GM18861 (cell line): ENCODE measurements at regions not wholly inside any gene's neighbourhood (a gene's known extent, or its start where the extent isn't known, plus 50 kb on each side); places are given as distances from the start of the nearest gene placed in this dataset.

Source experiments
- ATAC-seq: cut with Tn5 transposase; IDR thresholded peaks from one replicate; pipeline ENCODE4 v1.9.1; 2021; ENCODE audit not compliant: unreplicated experiment

DNA sequence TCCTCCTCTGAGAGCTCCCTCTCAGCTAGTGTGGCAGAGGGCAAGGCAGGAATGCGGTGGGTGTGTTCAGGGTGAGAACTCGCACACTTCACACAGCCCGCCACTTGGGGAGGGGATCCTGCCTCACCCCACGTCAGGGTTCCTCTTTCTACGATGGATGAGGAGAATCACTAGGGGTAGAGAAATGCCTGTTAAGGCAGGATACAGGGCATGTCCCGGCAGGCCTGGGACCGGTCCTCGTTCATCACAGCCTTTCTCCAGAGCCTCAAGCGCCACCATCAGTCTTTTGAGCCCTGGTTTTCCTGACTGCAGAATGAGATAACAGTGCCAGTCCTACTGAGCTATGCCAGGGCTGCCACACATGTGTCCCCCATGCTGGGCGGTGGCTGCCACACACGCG lies 546.7 kb upstream of the ADARB2 start:
- ATAC-seq = no peak

- ATAC-seq = no peak
These were observed 544.9 kb upstream of the ADARB2 start for GRCh38 chr10:2282202-2282601.

GRCh38 chr10:2280713-2281300 lies 543.5 kb upstream of the ADARB2 start:
- no peak for ATAC-seq

DNA sequence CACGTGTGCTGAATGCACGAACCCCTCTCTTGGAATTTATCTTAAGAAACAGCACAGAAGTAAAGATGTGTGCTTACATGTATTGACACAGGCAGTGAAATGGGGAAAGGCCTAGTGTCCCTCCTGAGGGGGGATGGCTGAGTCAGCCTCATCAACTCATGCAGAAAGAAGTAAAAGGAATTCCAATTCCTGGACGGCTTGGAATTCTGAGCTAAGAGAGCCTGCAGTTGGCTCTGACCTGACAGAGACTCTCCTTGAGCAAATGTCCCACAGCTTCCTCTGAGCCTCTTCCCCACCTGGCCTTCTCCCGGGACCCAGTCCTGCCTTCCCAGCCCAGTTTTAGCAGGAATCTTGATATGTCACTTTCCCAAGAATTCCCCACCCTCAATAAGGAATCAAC lies 542.4 kb upstream of the ADARB2 start:
- ATAC-seq = no peak

GRCh38 chr10:2278363-2278762 lies 541.0 kb upstream of the ADARB2 start:
- ATAC-seq = no peak

GRCh38 chr10:2263561-2263960 lies 526.2 kb upstream of the ADARB2 start:
- no peak for ATAC-seq

GRCh38 chr10:2262878-2263277 lies 525.6 kb upstream of the ADARB2 start:
- no peak for ATAC-seq

- no peak for ATAC-seq
These were observed 525.0 kb upstream of the ADARB2 start for GRCh38 chr10:2262333-2262732.

GRCh38 chr10:2256241-2256640 lies 518.9 kb upstream of the ADARB2 start:
- ATAC-seq = no peak

DNA sequence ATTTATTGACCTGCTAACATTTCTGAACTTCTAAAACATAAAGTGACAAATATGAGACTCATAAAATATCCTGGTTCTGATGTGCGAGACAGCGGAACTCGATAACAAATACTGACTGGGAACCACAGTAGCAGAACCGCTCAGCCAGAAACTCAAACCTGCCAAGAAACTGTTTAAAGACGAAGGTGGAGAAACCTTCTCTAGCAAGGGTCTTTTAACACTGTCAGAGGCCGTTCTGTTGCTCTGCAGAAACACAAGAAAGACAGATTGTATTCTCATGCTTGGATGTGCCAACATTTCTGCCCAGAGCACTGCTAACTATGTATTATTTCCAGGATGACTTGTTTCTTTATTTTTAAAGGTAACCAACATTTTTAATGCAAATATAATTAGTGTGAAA lies 514.8 kb upstream of the ADARB2 start:
- ATAC-seq = no peak

DNA sequence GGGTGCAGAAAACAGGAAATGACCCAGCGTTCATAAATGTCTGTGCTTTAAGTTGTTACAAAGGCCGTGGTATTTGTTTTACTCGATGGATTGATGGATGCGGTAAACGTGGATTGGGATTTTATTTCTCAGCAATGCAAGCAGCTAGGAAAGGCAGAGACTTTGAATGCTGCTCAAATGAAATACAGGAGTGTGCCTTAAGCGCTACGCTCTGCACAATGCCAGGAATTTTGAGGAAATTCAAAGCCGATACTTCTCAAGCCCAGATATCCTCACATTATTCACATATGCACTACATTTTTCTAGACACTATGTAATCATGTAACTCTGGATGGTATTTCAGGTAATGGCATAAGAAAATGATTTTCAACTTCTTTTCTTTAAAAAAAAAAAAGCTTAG lies 514.3 kb upstream of the ADARB2 start:
- no peak for ATAC-seq

GRCh38 chr10:2246747-2247146 lies 509.4 kb upstream of the ADARB2 start:
- ATAC-seq = no peak

DNA sequence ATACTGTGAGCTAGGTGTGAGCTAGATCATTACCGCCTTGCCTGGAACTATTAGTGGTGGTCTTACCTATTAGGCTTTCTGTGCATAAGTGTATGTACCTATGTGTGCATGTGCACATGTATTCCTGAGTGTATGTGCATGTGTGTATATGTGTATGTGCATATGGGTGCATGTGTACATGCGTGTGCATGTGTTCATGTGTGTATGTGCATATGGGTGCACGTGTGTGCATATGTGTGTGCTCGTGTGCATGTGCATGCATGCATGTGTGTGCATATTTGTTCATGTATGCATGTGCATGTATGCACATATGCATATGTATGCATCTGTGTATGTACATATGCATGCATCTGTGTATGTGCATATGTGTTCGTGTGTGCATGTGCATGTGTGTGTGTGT lies 508.3 kb upstream of the ADARB2 start:
- ATAC-seq = no peak

- no peak for ATAC-seq
These were observed 507.1 kb upstream of the ADARB2 start for GRCh38 chr10:2244471-2244870.

GRCh38 chr10:2236876-2237275 lies 499.6 kb upstream of the ADARB2 start:
- no peak for ATAC-seq

- no peak for ATAC-seq
These were observed 495.2 kb upstream of the ADARB2 start for GRCh38 chr10:2232479-2232878.

DNA sequence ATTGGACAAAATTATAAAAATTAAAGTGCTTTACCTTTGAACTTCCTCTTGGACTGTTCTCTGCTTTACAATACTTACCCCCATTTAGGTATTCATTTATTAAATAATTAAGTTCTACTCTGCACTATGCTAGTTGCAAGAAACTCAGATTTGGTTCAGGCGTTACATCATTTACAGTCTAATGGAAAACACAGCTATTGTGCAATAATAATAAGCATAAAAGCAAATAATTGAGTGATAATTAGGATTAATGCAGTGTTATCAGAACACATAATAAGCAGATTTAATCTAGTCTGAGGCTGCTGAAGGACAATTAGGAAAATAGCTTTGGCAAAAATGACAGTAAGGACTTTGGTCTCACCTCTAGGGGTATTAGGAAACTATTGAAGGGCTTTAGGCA lies 493.2 kb upstream of the ADARB2 start:
- ATAC-seq = no peak

DNA sequence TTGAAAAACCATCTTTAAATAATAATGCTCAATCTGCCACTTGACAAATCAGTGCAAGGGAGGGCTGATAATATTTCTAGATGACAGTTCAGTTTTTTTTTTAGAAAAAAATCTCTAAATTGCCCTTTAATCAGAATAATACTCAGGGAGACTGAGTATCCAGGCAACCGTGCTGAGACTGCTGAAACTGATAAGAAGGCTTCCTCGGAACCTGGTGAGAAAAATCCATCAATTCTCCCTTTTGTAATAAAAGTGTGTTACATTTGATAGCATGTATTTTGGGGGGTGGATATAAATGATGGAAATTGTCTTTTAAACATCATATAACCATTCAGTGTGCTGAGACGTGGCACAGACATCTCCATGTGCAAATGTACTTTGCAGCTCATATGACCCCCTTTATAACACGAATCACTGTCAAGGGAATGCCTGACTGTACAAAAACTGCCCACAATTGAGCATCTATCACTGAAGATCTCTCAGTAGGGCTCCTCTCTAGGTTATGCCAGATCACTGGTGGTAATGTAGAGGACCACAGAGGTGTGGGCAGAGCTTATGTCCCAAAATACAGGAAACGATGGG lies 491.1 kb upstream of the ADARB2 start:
- no peak for ATAC-seq

DNA sequence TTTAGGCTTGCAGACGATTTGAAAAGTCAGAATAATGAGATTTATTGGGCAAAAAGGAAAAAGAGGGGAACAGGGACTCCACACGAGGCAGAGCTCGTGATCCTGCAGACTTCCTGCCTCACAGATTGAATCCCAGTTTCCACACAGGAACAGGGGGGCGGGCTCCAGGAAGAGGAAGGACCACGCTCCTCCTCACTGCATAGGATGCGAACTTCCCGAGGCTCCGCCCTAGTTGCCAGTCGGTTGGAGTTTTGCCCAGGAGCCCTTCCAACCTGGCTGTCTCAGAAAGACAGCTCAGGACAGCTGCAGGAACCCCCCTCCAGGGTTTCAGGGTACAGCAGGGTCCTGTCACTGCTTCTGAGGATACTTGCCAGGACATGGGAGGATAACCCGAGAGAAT lies 488.3 kb upstream of the ADARB2 start:
- ATAC-seq = no peak

GRCh38 chr10:2223548-2224320 lies 486.4 kb upstream of the ADARB2 start:
- no peak for ATAC-seq

DNA sequence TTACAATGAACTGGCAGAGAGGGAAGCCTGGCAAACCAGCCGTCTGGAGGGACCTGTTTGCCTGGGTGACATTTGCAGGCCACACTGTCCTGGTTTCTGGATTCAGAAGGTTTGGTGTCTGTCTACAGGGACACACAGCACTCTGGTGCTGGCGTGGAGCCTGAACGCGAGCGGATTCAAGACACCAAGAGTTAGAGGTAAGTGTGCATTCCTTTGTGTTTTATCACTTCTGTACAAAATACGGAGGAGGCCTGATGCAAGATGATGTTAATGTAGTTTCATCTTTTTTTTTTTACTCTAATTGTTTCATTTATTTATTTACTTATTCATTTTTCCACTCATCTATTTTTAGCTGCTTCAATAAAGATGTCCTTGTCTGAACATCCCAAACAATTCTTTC lies 485.3 kb upstream of the ADARB2 start:
- no peak for ATAC-seq

DNA sequence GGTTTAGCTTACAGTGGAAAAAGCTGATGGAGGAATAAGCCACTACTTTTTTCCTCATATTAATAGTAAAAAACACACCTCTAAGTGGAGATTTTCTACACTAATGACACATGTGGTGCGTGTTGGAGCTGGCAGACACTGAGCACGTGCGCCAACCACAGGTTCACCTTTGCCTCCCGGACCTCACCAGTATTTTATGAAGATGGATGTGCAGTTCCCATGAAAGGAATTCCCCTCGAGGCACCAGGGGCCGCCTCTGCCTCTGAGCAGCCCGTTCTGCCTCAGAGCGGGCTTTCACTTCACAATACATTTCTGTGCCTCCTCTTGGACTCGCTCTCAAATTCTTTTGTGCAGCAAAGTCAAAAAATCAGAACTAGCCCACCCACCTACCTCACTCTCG lies 477.5 kb upstream of the ADARB2 start:
- no peak for ATAC-seq

- no peak for ATAC-seq
These were observed 476.8 kb upstream of the ADARB2 start for GRCh38 chr10:2214092-2214491.
